GM12878 (cell line): ENCODE measurements at regions not wholly inside any gene's neighbourhood (a gene's known extent, or its start where the extent isn't known, plus 50 kb on each side); places are given as distances from the start of the nearest gene placed in this dataset.

Source experiments
- ATAC-seq: fragments of 200-7000 bp; cut with Tn5 transposase; 3 replicates; pipeline ENCODE4 v1.9.1; 2020; ENCODE audit warnings: mild to moderate bottlenecking, moderate library complexity
- BruUV-seq: library from RNA; stranded (reverse); fragments of 400-500 nt; replicated peaks from 2 replicates; lab custom pipeline; 2021; lab: Mats Ljungman, UMichigan
- CTCF ChIA-PET: fragments of 300-600 bp; sonication (Branson Sonifier 250); formaldehyde crosslinking; extraction: SDS; loops from one replicate; lab custom pipeline; 2021; ENCODE audit warnings: inconsistent platforms; lab: Yijun Ruan, JAX
- POLR2A ChIA-PET: fragments of 350-600 bp; formaldehyde crosslinking; extraction: SDS; loops from one replicate; lab custom pipeline; 2021; ENCODE audit warnings: inconsistent platforms; lab: Charles Lee
- RAD21 ChIA-PET: fragments of 300-600 bp; sonication (Branson Sonifier 250); formaldehyde crosslinking; loops from one replicate; lab custom pipeline; 2023; ENCODE audit warnings: antibody characterized with exemption; ENCODE audit not compliant: unreplicated experiment; lab: Charles Lee
- SMC1A ChIA-PET: fragments of 300-600 bp; sonication (Branson Sonifier 250); formaldehyde crosslinking; loops from one replicate; lab custom pipeline; 2023; ENCODE audit not compliant: unreplicated experiment, uncharacterized antibody; lab: Charles Lee
- DNase-seq: peaks from one replicate; pipeline ENCODE4 v3.0.0-alpha.2; 2011; ENCODE audit warnings: low read depth, low spot score
- FAIRE-seq: peaks from 3 replicates; lab custom pipeline; 2011; peaks lifted over from hg19 to GRCh38; lab: Jason Lieb, UNC
- H2AFZ ChIP-seq: 2 replicates; pipeline ENCODE4 v1.6.0; 2011; ENCODE audit warnings: low read depth, low read length, control low read depth; ENCODE audit not compliant: control insufficient read depth
- H3K27ac ChIP-seq: 2 replicates; pipeline ENCODE4 v1.5.1; 2011; ENCODE audit warnings: control low read depth; ENCODE audit not compliant: control insufficient read depth, insufficient read depth
- H3K27me3 ChIP-seq, 2 experiments: replicated peaks in 1 of 2; 2 replicates each; pipeline versions ENCODE4 v1.6.0 to v1.6.1; 2011; ENCODE audit warnings: low read length in 1 of 2; ENCODE audit not compliant: control insufficient read depth in 2 of 2, insufficient read depth in 2 of 2
- H3K36me3 ChIP-seq, 2 experiments: 2 replicates each; pipeline ENCODE4 v1.5.1; 2011; ENCODE audit warnings: low read length in 1 of 2; ENCODE audit not compliant: control insufficient read depth in 2 of 2, insufficient read depth in 2 of 2
- H3K4me1 ChIP-seq: 2 replicates; pipeline ENCODE4 v1.6.1; 2011; ENCODE audit warnings: mild to moderate bottlenecking, low read length, moderate library complexity, mixed read lengths; ENCODE audit not compliant: control insufficient read depth, insufficient read depth
- H3K4me2 ChIP-seq: 2 replicates; pipeline ENCODE4 v1.6.0; 2011; ENCODE audit warnings: control low read depth; ENCODE audit not compliant: control insufficient read depth, insufficient read depth
- H3K4me3 ChIP-seq: fragments of 200-600 bp; sonication (generic); 2 replicates; pipeline ENCODE4 v1.5.1; 2016
- H3K79me2 ChIP-seq: 2 replicates; pipeline ENCODE4 v1.6.0; 2011; ENCODE audit warnings: low read length; ENCODE audit not compliant: control insufficient read depth, insufficient read depth
- H3K9ac ChIP-seq: 2 replicates; pipeline ENCODE4 v1.8.0; 2011; ENCODE audit warnings: low read length, control low read depth, mixed read lengths; ENCODE audit not compliant: control insufficient read depth, insufficient read depth
- H3K9me3 ChIP-seq: replicated peaks from 3 replicates; pipeline ENCODE4 v1.5.1; 2011; ENCODE audit warnings: mild to moderate bottlenecking, low read length; ENCODE audit not compliant: control insufficient read depth, insufficient read depth
- H4K20me1 ChIP-seq: 2 replicates; pipeline ENCODE4 v1.6.0; 2011; ENCODE audit not compliant: control insufficient read depth, insufficient read depth
- EED ChIP-seq: sonication (generic); IDR thresholded peaks from 2 replicates; pipeline ENCODE4 v1.6.1; 2016; ENCODE audit warnings: antibody characterized with exemption, low read depth
- MTA2 ChIP-seq: fragments of 450-650 bp; IDR thresholded peaks from 2 replicates; pipeline ENCODE4 v1.6.1; 2016; ENCODE audit warnings: low read depth, mild to moderate bottlenecking, moderate library complexity
- WGBS: methylation state at CpG from one replicate; pipeline ENCODE4 v1.1.6; 2016; ENCODE audit warnings: low lambda C conversion rate; ENCODE audit not compliant: insufficient replicate concordance, insufficient coverage; ENCODE audit errors: missing lambda C conversion rate; 5-methylcytosine and 5-hydroxymethylcytosine counted together
- in situ Hi-C: fragments of 300-500 bp; cut with MboI; formaldehyde crosslinking; loops from 9 replicates; pipeline ENCODE4 v1.14.3; 2018; ENCODE audit warnings: mixed read lengths
- intact Hi-C: fragments of 100-400 bp; cut with micrococcal nuclease; formaldehyde crosslinking; loops from one replicate; pipeline ENCODE4 v1.14.2; 2022; ENCODE audit not compliant: unreplicated experiment
- TF ChIP-seq, protein P1 (sequence below): fragments of 450-650 bp; conservative IDR thresholded peaks from 2 replicates; pipeline ENCODE4 v1.6.1; 2017; ENCODE audit warnings: mild to moderate bottlenecking, moderate library complexity
- TF ChIP-seq, protein P2 (sequence below): fragments of 450-650 bp; IDR thresholded peaks from 2 replicates; pipeline ENCODE4 v1.6.1; 2018; ENCODE audit warnings: mild to moderate bottlenecking, low read depth, moderate library complexity; ENCODE audit not compliant: partially characterized antibody
- TF ChIP-seq, protein P3 (sequence below), 3 experiments: IDR thresholded peaks in 2 of 3; conservative IDR thresholded peaks in 1 of 3; 2 replicates each; pipeline ENCODE4 v1.5.1; 2011; ENCODE audit warnings: low read depth in 3 of 3, low read length in 3 of 3, mild to moderate bottlenecking in 3 of 3, control low read depth in 2 of 3, moderate library complexity in 2 of 3, inconsistent platforms in 1 of 3, mixed read lengths in 1 of 3; ENCODE audit not compliant: control insufficient read depth in 2 of 3, insufficient read depth in 1 of 3; ENCODE audit errors: extremely low read depth in 1 of 3

DNA sequence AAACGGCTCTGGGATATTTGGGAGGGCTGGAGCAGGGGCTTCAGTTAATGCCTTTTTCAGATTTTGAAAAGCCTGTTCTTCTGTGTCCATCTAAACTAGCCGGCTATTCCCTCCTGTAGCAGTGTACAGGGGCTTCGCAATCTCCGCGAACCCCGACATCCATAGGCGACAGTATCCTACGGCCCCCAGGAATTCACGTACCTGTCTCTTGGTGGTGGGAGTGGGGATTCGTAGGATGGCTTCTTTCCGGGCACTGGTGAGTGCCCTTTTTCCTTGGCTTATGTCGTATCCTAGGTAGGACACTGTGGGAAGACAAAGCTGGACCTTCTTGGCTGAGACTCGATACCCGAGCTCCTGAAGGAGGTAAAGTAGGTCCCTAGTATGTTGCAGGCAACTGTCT, 153.1 kb downstream of the TRIM27 start (continued):
- TF ChIP-seq, protein P1, sequence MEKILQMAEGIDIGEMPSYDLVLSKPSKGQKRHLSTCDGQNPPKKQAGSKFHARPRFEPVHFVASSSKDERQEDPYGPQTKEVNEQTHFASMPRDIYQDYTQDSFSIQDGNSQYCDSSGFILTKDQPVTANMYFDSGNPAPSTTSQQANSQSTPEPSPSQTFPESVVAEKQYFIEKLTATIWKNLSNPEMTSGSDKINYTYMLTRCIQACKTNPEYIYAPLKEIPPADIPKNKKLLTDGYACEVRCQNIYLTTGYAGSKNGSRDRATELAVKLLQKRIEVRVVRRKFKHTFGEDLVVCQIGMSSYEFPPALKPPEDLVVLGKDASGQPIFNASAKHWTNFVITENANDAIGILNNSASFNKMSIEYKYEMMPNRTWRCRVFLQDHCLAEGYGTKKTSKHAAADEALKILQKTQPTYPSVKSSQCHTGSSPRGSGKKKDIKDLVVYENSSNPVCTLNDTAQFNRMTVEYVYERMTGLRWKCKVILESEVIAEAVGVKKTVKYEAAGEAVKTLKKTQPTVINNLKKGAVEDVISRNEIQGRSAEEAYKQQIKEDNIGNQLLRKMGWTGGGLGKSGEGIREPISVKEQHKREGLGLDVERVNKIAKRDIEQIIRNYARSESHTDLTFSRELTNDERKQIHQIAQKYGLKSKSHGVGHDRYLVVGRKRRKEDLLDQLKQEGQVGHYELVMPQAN, result no peak
- TF ChIP-seq, all 136 proteins: peak for 0

DNA sequence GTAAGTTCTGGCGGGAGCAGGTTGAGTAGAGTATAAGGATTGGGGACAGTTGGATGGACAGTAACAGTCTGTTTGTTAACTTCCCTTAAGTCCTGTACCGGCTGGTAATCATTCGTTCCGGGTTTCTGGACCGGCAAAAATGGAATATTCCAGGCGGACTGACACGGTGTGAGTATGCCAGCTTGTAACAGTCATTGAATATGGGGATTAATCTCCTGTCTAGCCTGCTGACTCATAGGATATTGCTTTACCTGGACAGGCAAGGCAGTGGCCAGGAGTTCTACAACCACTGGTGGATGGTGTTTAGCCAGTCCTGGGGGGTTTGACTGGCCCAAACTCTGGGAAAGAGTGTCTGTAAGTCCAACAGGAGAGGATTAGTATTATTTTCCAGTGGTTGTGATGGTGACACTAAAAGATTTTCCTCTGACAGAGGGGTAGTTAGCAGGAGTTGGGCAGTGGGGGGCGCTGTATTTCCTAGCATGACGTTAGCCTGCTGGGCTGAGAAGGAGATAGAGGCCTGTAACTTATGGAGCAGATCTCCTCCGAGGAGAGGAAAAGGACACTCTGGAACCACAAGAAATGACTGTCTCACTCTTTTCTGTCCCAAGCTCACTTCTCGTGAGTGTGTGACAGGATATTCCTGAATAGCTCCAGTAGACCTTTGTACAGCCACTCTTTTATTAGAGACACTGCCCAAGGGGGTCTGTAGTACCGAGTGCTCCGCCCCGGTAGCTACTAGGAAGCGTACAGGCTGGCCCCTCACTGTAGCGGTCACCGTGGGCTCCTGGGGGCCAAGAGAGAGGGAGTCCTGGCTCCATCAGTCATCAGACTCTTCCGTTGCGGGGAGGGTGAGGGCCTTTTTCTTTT, 152.2 kb downstream of the TRIM27 start:
- Histone ChIP-seq H3K27ac (no peak overlapping the region), H3K79me2 (no peaks in the 10 kb centered on the region), H3K4me1 (no peaks in the 10 kb centered on the region), H3K4me3 (no peak overlapping the region), H3K9me3 (peaks cover 2% of the 10 kb centered on the region; the same call in 2 of the 3 replicates), H4K20me1 (no peaks in the 10 kb centered on the region), H2AFZ (no peak overlapping the region), H3K27me3 (peaks cover 0 to 14% of the 10 kb centered on the region in 2 experiments), H3K9ac (no peak overlapping the region), H3K4me2 (no peak overlapping the region), H3K36me3 (no peaks in the 10 kb centered on the region)
- DNase-seq, result no peak
- ChIA-PET CTCF (no interaction called here), POLR2A (no interaction called here), SMC1A (interaction anchor here (1.1 to 1.5 kb wide), 2 partner anchors 43 to 111 kb away, joined by 3 read pairs; no protein-coding TSS in a partner anchor), RAD21 (no interaction called here)
- TF ChIP-seq MTA2 (no peak), EED (no peak)
- TF ChIP-seq, protein P2, sequence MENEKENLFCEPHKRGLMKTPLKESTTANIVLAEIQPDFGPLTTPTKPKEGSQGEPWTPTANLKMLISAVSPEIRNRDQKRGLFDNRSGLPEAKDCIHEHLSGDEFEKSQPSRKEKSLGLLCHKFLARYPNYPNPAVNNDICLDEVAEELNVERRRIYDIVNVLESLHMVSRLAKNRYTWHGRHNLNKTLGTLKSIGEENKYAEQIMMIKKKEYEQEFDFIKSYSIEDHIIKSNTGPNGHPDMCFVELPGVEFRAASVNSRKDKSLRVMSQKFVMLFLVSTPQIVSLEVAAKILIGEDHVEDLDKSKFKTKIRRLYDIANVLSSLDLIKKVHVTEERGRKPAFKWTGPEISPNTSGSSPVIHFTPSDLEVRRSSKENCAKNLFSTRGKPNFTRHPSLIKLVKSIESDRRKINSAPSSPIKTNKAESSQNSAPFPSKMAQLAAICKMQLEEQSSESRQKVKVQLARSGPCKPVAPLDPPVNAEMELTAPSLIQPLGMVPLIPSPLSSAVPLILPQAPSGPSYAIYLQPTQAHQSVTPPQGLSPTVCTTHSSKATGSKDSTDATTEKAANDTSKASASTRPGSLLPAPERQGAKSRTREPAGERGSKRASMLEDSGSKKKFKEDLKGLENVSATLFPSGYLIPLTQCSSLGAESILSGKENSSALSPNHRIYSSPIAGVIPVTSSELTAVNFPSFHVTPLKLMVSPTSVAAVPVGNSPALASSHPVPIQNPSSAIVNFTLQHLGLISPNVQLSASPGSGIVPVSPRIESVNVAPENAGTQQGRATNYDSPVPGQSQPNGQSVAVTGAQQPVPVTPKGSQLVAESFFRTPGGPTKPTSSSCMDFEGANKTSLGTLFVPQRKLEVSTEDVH, result no peak
- TF ChIP-seq, protein P3, sequence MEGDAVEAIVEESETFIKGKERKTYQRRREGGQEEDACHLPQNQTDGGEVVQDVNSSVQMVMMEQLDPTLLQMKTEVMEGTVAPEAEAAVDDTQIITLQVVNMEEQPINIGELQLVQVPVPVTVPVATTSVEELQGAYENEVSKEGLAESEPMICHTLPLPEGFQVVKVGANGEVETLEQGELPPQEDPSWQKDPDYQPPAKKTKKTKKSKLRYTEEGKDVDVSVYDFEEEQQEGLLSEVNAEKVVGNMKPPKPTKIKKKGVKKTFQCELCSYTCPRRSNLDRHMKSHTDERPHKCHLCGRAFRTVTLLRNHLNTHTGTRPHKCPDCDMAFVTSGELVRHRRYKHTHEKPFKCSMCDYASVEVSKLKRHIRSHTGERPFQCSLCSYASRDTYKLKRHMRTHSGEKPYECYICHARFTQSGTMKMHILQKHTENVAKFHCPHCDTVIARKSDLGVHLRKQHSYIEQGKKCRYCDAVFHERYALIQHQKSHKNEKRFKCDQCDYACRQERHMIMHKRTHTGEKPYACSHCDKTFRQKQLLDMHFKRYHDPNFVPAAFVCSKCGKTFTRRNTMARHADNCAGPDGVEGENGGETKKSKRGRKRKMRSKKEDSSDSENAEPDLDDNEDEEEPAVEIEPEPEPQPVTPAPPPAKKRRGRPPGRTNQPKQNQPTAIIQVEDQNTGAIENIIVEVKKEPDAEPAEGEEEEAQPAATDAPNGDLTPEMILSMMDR (IDR thresholded peaks at IDR 0.05 in 2 of 3, conservative IDR thresholded peaks at IDR 0.05 in 1 of 3; ENCODE audit: control insufficient read depth in 2 of 3, extremely low read depth in 1 of 3, insufficient read depth in 1 of 3, low read depth in 3 of 3, low read length in 3 of 3), result 0 out of 6 replicates have a peak, but pooled peaks of 1 of the 3 experiments have one; percentile 6
- ATAC-seq, result no peak
- WGBS, result 46% methylated on average over 19 of the region's 19 CpGs
- no peak for FAIRE-seq
- BruUV-seq, result no TSS peak
- intact Hi-C loops (no loop called here), in situ Hi-C loops (loop anchor here (10.0 kb wide), 1 partner anchor 63 kb away; no protein-coding TSS in a partner anchor)
